Activated CD4-positive, alpha-beta T cell treated with anti-CD3 and anti-CD28 coated beads, Interleukin-2, Interleukin-6, amounts not matched to agents 100 ng/mL and 50 ng/mL, durations not matched to agents 16 hours and 8 hours (primary cell): ENCODE measurements at regions not wholly inside any gene's neighbourhood (a gene's known extent, or its start where the extent isn't known, plus 50 kb on each side); places are given as distances from the start of the nearest gene placed in this dataset.

Source experiments
- DNase-seq: peaks from one replicate; pipeline ENCODE4 v3.0.0-alpha.2; 2020

GRCh38 chr4:100284129-100284880 is 94.0 kb upstream of the DDIT4L start:
- DNase-seq: no peak

- DNase-seq: no peak
Measured at GRCh38 chr4:100280807-100281206, 90.5 kb upstream of the DDIT4L start.

GRCh38 chr4:100278567-100278966 is 88.3 kb upstream of the DDIT4L start:
- no peak for DNase-seq

- DNase-seq: no peak
Measured at GRCh38 chr4:100269446-100269845, 79.2 kb upstream of the DDIT4L start.

- no peak for DNase-seq
Measured at GRCh38 chr4:100268789-100269188, 78.5 kb upstream of the DDIT4L start.

GRCh38 chr4:100261346-100261745 is 71.1 kb upstream of the DDIT4L start:
- no peak for DNase-seq

- no peak for DNase-seq
Measured at GRCh38 chr4:100258675-100259074, 68.4 kb upstream of the DDIT4L start.

GRCh38 chr4:100257567-100257966 is 67.3 kb upstream of the DDIT4L start:
- DNase-seq: peak; percentile 3

GRCh38 chr4:100254237-100254636 is 64.0 kb upstream of the DDIT4L start:
- DNase-seq: no peak

GRCh38 chr4:100248476-100248875 is 58.2 kb upstream of the DDIT4L start:
- no peak for DNase-seq

GRCh38 chr4:100246697-100247096 is 56.4 kb upstream of the DDIT4L start:
- DNase-seq: no peak

GRCh38 chr4:100244347-100244746 is 54.1 kb upstream of the DDIT4L start:
- no peak for DNase-seq
